Mesenchymal stem cell (in vitro differentiated cells and primary cell): ENCODE measurements at regions not wholly inside any gene's neighbourhood (a gene's known extent, or its start where the extent isn't known, plus 50 kb on each side); places are given as distances from the start of the nearest gene placed in this dataset.

ENCODE experiments used
- DNase-seq: peaks from one replicate; pipeline ENCODE4 v3.0.0-alpha.2; 2013
- H2AFZ ChIP-seq: one replicate; pipeline ENCODE4 v1.6.1; 2013; ENCODE audit warnings: low read depth, mild to moderate bottlenecking, control low read depth, inconsistent platforms, low read length, moderate library complexity
- H2AK5ac ChIP-seq: 2 replicates; pipeline ENCODE4 v1.6.1; 2013; ENCODE audit warnings: low read length, moderate library complexity, mild to moderate bottlenecking, inconsistent platforms; ENCODE audit not compliant: severe bottlenecking
- H2BK120ac ChIP-seq: one replicate; pipeline ENCODE4 v1.6.1; 2013; ENCODE audit warnings: low read depth, mild to moderate bottlenecking, inconsistent platforms, low read length, moderate library complexity
- H2BK12ac ChIP-seq, 2 experiments: one replicate each; pipeline ENCODE4 v1.6.1; 2013; ENCODE audit warnings: inconsistent platforms in 2 of 2, low read length in 2 of 2, mild to moderate bottlenecking in 2 of 2, moderate library complexity in 2 of 2, control low read depth in 1 of 2
- H2BK15ac ChIP-seq: one replicate; pipeline ENCODE4 v1.6.1; 2013; ENCODE audit warnings: mild to moderate bottlenecking, low read depth, inconsistent platforms; ENCODE audit not compliant: poor library complexity, severe bottlenecking
- H2BK5ac ChIP-seq: 2 replicates; pipeline ENCODE4 v1.6.1; 2013; ENCODE audit warnings: low read depth, mild to moderate bottlenecking, low read length, control low read depth, inconsistent platforms; ENCODE audit not compliant: poor library complexity, severe bottlenecking
- H3K14ac ChIP-seq, 2 experiments: one replicate each; pipeline ENCODE4 v1.6.1; 2013; ENCODE audit warnings: inconsistent platforms in 2 of 2, low read length in 2 of 2, control low read depth in 1 of 2, mild to moderate bottlenecking in 1 of 2, moderate library complexity in 1 of 2
- H3K18ac ChIP-seq, 2 experiments: one replicate each; pipeline ENCODE4 v1.6.1; 2013; ENCODE audit warnings: inconsistent platforms in 2 of 2, low read length in 2 of 2, control low read depth in 1 of 2, low read depth in 1 of 2, mild to moderate bottlenecking in 1 of 2
- H3K23ac ChIP-seq, 2 experiments: one replicate each; pipeline ENCODE4 v1.6.1; 2013; ENCODE audit warnings: inconsistent platforms in 2 of 2, low read length in 2 of 2, mild to moderate bottlenecking in 2 of 2, moderate library complexity in 2 of 2, control low read depth in 1 of 2
- H3K27ac ChIP-seq: 2 replicates; pipeline ENCODE4 v1.5.1; 2013; ENCODE audit warnings: mild to moderate bottlenecking, moderate library complexity, low read length, control low read depth, inconsistent platforms; ENCODE audit not compliant: poor library complexity, severe bottlenecking
- H3K27me3 ChIP-seq, 2 experiments: 2 replicates each; pipeline versions ENCODE4 v1.6.1 to v1.7.0; 2013; ENCODE audit warnings: low read length in 2 of 2, mild to moderate bottlenecking in 2 of 2, moderate library complexity in 2 of 2, control low read depth in 1 of 2, inconsistent platforms in 1 of 2; ENCODE audit not compliant: control insufficient read depth in 1 of 2, insufficient read depth in 1 of 2
- H3K36me3 ChIP-seq, 2 experiments: 2 replicates each; pipeline versions ENCODE4 v1.6.1 to v1.7.0; 2013; ENCODE audit warnings: low read length in 2 of 2, control low read depth in 1 of 2, inconsistent platforms in 1 of 2, low read depth in 1 of 2, mild to moderate bottlenecking in 1 of 2; ENCODE audit not compliant: insufficient read depth in 2 of 2, control insufficient read depth in 1 of 2
- H3K4ac ChIP-seq, 2 experiments: one replicate each; pipeline ENCODE4 v1.6.1; 2013; ENCODE audit warnings: inconsistent platforms in 2 of 2, low read length in 2 of 2, mild to moderate bottlenecking in 2 of 2, moderate library complexity in 2 of 2, control low read depth in 1 of 2, low read depth in 1 of 2
- H3K4me1 ChIP-seq: 2 replicates; pipeline ENCODE4 v1.6.1; 2013; ENCODE audit warnings: low read depth, low read length, control low read depth; ENCODE audit not compliant: control insufficient read depth, insufficient read depth
- H3K4me2 ChIP-seq: 2 replicates; pipeline ENCODE4 v1.6.1; 2013; ENCODE audit warnings: low read length, mild to moderate bottlenecking, inconsistent platforms; ENCODE audit not compliant: poor library complexity, severe bottlenecking
- H3K4me3 ChIP-seq, 2 experiments: 2 replicates each; pipeline versions ENCODE4 v1.5.1 to v1.7.0; 2013; ENCODE audit warnings: low read length in 2 of 2, mild to moderate bottlenecking in 2 of 2, control low read depth in 1 of 2, low read depth in 1 of 2; ENCODE audit not compliant: insufficient read depth in 1 of 2
- H3K79me1 ChIP-seq: replicated peaks from 2 replicates; pipeline ENCODE4 v1.6.1; 2013; ENCODE audit warnings: mild to moderate bottlenecking, control low read depth, low read length, inconsistent platforms; ENCODE audit not compliant: poor library complexity, severe bottlenecking
- H3K9ac ChIP-seq: 2 replicates; pipeline ENCODE4 v1.7.0; 2013; ENCODE audit warnings: mild to moderate bottlenecking, low read length, moderate library complexity
- H3K9me3 ChIP-seq: 2 replicates; pipeline ENCODE4 v1.7.0; 2013; ENCODE audit warnings: mild to moderate bottlenecking, low read length; ENCODE audit not compliant: control insufficient read depth
- H4K8ac ChIP-seq: one replicate; pipeline ENCODE4 v1.6.1; 2013; ENCODE audit warnings: inconsistent platforms, mild to moderate bottlenecking, low read length, moderate library complexity
- H4K91ac ChIP-seq: one replicate; pipeline ENCODE4 v1.6.1; 2013; ENCODE audit warnings: mild to moderate bottlenecking, low read length, inconsistent platforms
- WGBS: methylation state at CpG from one replicate; pipeline ENCODE4 v1.1.7; 2013; ENCODE audit warnings: mixed read lengths; 5-methylcytosine and 5-hydroxymethylcytosine counted together

GRCh38 chr21:35108887-35109286, 59.8 kb upstream of the RUNX1 start:
- H3K14ac ChIP-seq: no peak overlapping the region
- no peak overlapping the region for H3K4me2 ChIP-seq
- no peak overlapping the region for H3K9ac ChIP-seq
- H3K4me3 ChIP-seq: no peak overlapping the region
- WGBS: 57% methylated on average over 1 of the region's 3 CpGs
- no peak overlapping the region for H4K91ac ChIP-seq
- no peak overlapping the region for H3K27ac ChIP-seq
- no peak for DNase-seq
- H2AK5ac ChIP-seq: no peak overlapping the region
- H3K18ac ChIP-seq: no peak overlapping the region
- H3K9me3 ChIP-seq: peaks cover 4% of the 10 kb centered on the region
- H3K4ac ChIP-seq: no peak overlapping the region
- no peak overlapping the region for H2BK120ac ChIP-seq
- no peak overlapping the region for H2BK12ac ChIP-seq
- no peaks in the 10 kb centered on the region for H3K27me3 ChIP-seq
- no peak overlapping the region for H2BK15ac ChIP-seq
- H3K23ac ChIP-seq: no peak overlapping the region
- H3K36me3 ChIP-seq: no peaks in the 10 kb centered on the region
- H3K79me1 ChIP-seq: no peaks in the 10 kb centered on the region
- no peak overlapping the region for H2AFZ ChIP-seq
- H3K4me1 ChIP-seq: no peaks in the 10 kb centered on the region
- no peak overlapping the region for H4K8ac ChIP-seq
- no peak overlapping the region for H2BK5ac ChIP-seq

GRCh38 chr21:35107520-35107919, 58.4 kb upstream of the RUNX1 start:
- Histone ChIP-seq H2AFZ (no peak overlapping the region), H3K23ac (no peak overlapping the region), H4K91ac (no peak overlapping the region), H2BK15ac (no peak overlapping the region), H3K14ac (no peak overlapping the region), H3K4me3 (no peak overlapping the region), H4K8ac (no peak overlapping the region), H2BK120ac (no peak overlapping the region), H2AK5ac (no peak overlapping the region), H3K27ac (no peak overlapping the region), H3K36me3 (no peaks in the 10 kb centered on the region), H2BK5ac (no peak overlapping the region), H2BK12ac (no peak overlapping the region), H3K4me2 (no peak overlapping the region), H3K18ac (no peak overlapping the region), H3K4ac (no peak overlapping the region), H3K9me3 (peaks cover 4% of the 10 kb centered on the region), H3K27me3 (peaks cover 0 to 4% of the 10 kb centered on the region in 2 experiments), H3K4me1 (no peaks in the 10 kb centered on the region), H3K79me1 (no peaks in the 10 kb centered on the region), H3K9ac (no peak overlapping the region)
- WGBS: 92% methylated on average over 6 of the region's 6 CpGs
- DNase-seq: no peak

- H4K91ac ChIP-seq: peak overlapping the region; percentile 45
Observed at GRCh38 chr21:35106246-35106835, 57.2 kb upstream of the RUNX1 start.

GRCh38 chr21:35102488-35103371, 53.6 kb upstream of the RUNX1 start:
- Histone ChIP-seq H3K27ac (no peak overlapping the region), H3K9ac (no peak overlapping the region), H2BK5ac (no peak overlapping the region), H2BK15ac (peak overlapping the region; percentile 95), H3K23ac (peak overlapping the region in 1 of 2 experiments; percentile 60), H3K4ac (peak overlapping the region; percentile 39 to 98), H3K4me2 (no peak overlapping the region), H3K4me1 (no peaks in the 10 kb centered on the region), H3K18ac (peak overlapping the region; percentile 80 to 96), H3K9me3 (no peaks in the 10 kb centered on the region), H4K91ac (peak overlapping the region; percentile 64), H4K8ac (no peak overlapping the region), H2AK5ac (no peak overlapping the region), H2BK120ac (no peak overlapping the region), H3K4me3 (no peak overlapping the region), H3K79me1 (no peaks in the 10 kb centered on the region), H2AFZ (no peak overlapping the region), H3K36me3 (no peaks in the 10 kb centered on the region), H3K14ac (peak overlapping the region in 1 of 2 experiments; percentile 90), H2BK12ac (peak overlapping the region; percentile 34 to 98), H3K27me3 (peaks cover 0 to 9% of the 10 kb centered on the region in 2 experiments)
- peak; percentile 75 for DNase-seq
- WGBS: 42% methylated on average over 8 of the region's 8 CpGs

More at GRCh38 chr21:35106246-35106835, 57.2 kb upstream of the RUNX1 start:
- peak; percentile 50 for DNase-seq
- H2BK120ac ChIP-seq: no peak overlapping the region
- H2BK5ac ChIP-seq: no peak overlapping the region
- H3K14ac ChIP-seq: no peak overlapping the region
- no peak overlapping the region for H2AK5ac ChIP-seq
- peak overlapping the region; percentile 37 for H3K18ac ChIP-seq
- 65% methylated on average over 10 of the region's 11 CpGs for WGBS
- H2BK15ac ChIP-seq: peak overlapping the region; percentile 54
- peak overlapping the region; percentile 19 for H4K8ac ChIP-seq
- no peaks in the 10 kb centered on the region for H3K79me1 ChIP-seq
- no peaks in the 10 kb centered on the region for H3K4me1 ChIP-seq
- H3K27me3 ChIP-seq: peaks cover 0 to 5% of the 10 kb centered on the region in 2 experiments
- H3K9ac ChIP-seq: no peak overlapping the region
- no peak overlapping the region for H3K27ac ChIP-seq
- no peak overlapping the region for H3K23ac ChIP-seq
- no peak overlapping the region for H2AFZ ChIP-seq
- peak overlapping the region; percentile 42 to 89 for H2BK12ac ChIP-seq
- no peak overlapping the region for H3K4me3 ChIP-seq
- H3K4ac ChIP-seq: no peak overlapping the region
- H3K36me3 ChIP-seq: no peaks in the 10 kb centered on the region
- H3K4me2 ChIP-seq: no peak overlapping the region
- peaks cover 4% of the 10 kb centered on the region for H3K9me3 ChIP-seq
